ENCODE measurements at regions not wholly inside any gene's neighbourhood (a gene's known extent, or its start where the extent isn't known, plus 50 kb on each side); places are given as distances from the start of the nearest gene placed in this dataset.
A peak's percentile ranks its signal among the peaks of the same experiment; 100 is the strongest.

DNA sequence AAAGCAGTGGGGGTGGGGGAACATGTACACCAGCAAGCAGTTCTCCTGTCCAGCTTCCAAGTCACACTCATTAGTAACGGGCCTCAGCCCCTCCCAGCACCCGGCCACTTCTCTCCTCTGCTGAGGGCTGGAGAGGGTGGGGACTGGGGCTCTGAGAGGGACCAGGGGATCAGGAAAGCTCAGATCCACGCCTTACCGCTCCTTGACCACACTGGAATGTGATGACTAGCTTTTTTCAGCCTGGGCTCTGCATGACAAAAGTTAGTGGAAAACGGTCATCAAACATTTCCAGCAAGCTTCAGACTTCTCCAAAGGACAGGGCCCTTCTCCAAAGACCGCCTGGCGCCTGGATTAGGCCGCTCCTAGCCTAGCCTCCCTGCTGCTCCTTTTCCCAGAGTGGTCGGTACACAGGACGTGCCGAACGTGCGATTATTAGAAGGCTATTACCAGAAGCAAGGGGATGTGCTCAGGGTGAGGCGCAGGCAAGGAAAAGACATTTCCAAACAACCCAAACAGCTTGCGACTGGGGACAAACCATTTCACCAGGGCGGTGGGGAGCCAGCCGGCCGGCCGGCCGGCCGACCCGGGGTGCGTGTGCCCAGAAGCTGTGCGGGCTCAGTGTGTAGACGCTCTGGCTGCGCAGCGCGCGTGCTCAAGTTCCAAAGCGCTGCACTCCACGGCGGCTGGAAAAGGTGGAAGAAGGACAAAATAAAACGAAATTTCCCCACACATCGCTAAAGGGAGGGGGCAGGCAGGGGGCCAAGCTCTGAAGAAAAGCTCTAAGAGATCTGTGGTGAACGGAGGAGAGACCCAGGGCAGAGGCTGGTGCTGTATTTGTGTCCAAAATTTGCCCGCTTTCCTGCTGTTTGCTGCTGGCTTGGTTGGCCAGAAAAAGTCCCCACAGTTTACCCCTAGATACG lies 51.0 kb upstream of the SSR3 start:
- CTCF ChIA-PET, result interaction anchor here (1.1 kb wide), 1 partner anchor 68 kb away, joined by 4 read pairs; no protein-coding TSS in a partner anchor

DNA sequence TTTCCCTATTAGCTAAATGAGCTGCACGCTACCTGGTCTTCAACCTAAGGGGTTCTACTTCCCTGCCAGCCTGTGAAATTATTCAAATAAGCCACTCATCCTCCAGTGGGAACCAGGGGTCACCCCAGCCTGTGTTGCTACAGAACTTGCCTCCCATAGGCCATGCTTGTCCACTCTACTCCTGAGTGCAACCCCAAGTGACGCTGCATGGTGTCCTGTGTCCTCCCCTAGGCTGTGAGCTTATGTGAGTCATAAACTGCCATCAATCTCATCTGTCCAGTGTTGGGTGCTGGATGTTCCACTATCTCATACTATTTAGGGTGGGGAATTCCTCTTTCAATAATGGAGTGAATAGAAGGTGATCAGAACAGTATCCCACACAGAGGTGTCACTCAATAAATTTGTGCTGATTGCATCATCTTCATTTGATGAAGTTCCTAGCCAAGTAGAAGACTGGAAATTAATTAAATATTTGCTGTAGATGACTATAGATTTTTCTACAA lies 49.8 kb upstream of the SSR3 start:
- ATAC-seq (no peak), DNase-seq (no peak)
- CTCF ChIA-PET, result interaction anchor here (1.5 kb wide), 1 partner anchor 9 kb away, joined by 3 read pairs; no protein-coding TSS in a partner anchor
- Mint-ChIP-seq H3K27ac (no peak overlapping the region), H3K27me3 (peaks cover 4% of the 10 kb centered on the region), H3K4me1 (peaks cover 38% of the 10 kb centered on the region), H3K4me3 (no peak overlapping the region), H3K9me3 (ENCODE audit: low read depth) (no peaks in the 10 kb centered on the region), H3K36me3 (peaks cover 3% of the 10 kb centered on the region)

More for the DNA sequence above, 51.0 kb upstream of the SSR3 start:
- ATAC-seq (peak; percentile 44), DNase-seq (no peak)
- H3K27ac Mint-ChIP-seq, result peak overlapping the region; percentile 71
- H3K27me3 Mint-ChIP-seq, result peaks cover 8% of the 10 kb centered on the region
- H3K9me3 Mint-ChIP-seq (ENCODE audit: low read depth), result no peaks in the 10 kb centered on the region
- peaks cover 43% of the 10 kb centered on the region for H3K4me1 Mint-ChIP-seq
- peaks cover 3% of the 10 kb centered on the region for H3K36me3 Mint-ChIP-seq
- peak overlapping the region; percentile 70 for H3K4me3 Mint-ChIP-seq

All from activated CD8-positive, alpha-beta memory T cell treated with anti-CD3 and anti-CD28 coated beads, Interleukin-2, amount 10 ng/mL, durations not matched to agents 7 days and 5 days (primary cell).